ENCODE measurements at regions not wholly inside any gene's neighbourhood (a gene's known extent, or its start where the extent isn't known, plus 50 kb on each side); places are given as distances from the start of the nearest gene placed in this dataset.

- no peak overlapping the region for H3K27ac ChIP-seq
- TF ChIP-seq EP300 (IDR thresholded peaks at IDR 0.05) (no peak), POLR2AphosphoS5 (IDR thresholded peaks at IDR 0.05) (no peak), CTCF (IDR thresholded peaks at IDR 0.05) (no peak), POLR2A (IDR thresholded peaks at IDR 0.05) (no peak)
- whole genome bisulfite sequencing, 2 donors: 89 to 94% methylated on average over 2 of the region's 2 CpGs
Observed at GRCh38 chr9:107226421-107226820, 56.7 kb upstream of the RAD23B start.

GRCh38 chr9:107227774-107228173 is 55.3 kb upstream of the RAD23B start:
- Histone ChIP-seq H3K36me3 (no peaks in the 10 kb centered on the region), H3K4me1 (peaks cover 0 to 8% (median 0%) of the 10 kb centered on the region in 4 donors), H3K27me3 (no peaks in the 10 kb centered on the region), H3K27ac (no peak overlapping the region), H3K9me3 (no peaks in the 10 kb centered on the region), H3K4me3 (no peak overlapping the region)
- 10 to 67% methylated on average over 3 of the region's 3 CpGs for WGBS, 2 donors
- intact Hi-C loops (cut with DNase I): no loop called here
- TF ChIP-seq POLR2A (IDR thresholded peaks at IDR 0.05) (no peak), POLR2AphosphoS5 (IDR thresholded peaks at IDR 0.05) (no peak), CTCF (IDR thresholded peaks at IDR 0.05) (no peak), EP300 (IDR thresholded peaks at IDR 0.05) (no peak)
- no peak for DNase-seq

More at GRCh38 chr9:107226421-107226820, 56.7 kb upstream of the RAD23B start:
- intact Hi-C loops (cut with DNase I): no loop called here
- H3K4me3 ChIP-seq: no peak overlapping the region
- H3K36me3 ChIP-seq: no peaks in the 10 kb centered on the region
- H3K27me3 ChIP-seq: no peaks in the 10 kb centered on the region
- peaks cover 0 to 8% (median 0%) of the 10 kb centered on the region in 4 donors for H3K4me1 ChIP-seq
- DNase-seq: no peak
- H3K9me3 ChIP-seq: no peaks in the 10 kb centered on the region

GRCh38 chr9:107228496-107229039 is 54.5 kb upstream of the RAD23B start:
- Histone ChIP-seq H3K27me3 (no peaks in the 10 kb centered on the region), H3K4me1 (peaks cover 0 to 8% (median 0%) of the 10 kb centered on the region in 4 donors), H3K36me3 (no peaks in the 10 kb centered on the region), H3K27ac (no peak overlapping the region), H3K9me3 (no peaks in the 10 kb centered on the region), H3K4me3 (no peak overlapping the region)
- no peak for DNase-seq
- 31 to 55% methylated on average over 6 of the region's 6 CpGs for WGBS, 2 donors
- intact Hi-C loops (cut with DNase I): no loop called here
- no peak for TF ChIP-seq CTCF (IDR thresholded peaks at IDR 0.05)
- no peak for TF ChIP-seq POLR2A (IDR thresholded peaks at IDR 0.05)
- TF ChIP-seq EP300 (IDR thresholded peaks at IDR 0.05): no peak
- TF ChIP-seq POLR2AphosphoS5 (IDR thresholded peaks at IDR 0.05): no peak

- no peak overlapping the region for H3K4me3 ChIP-seq
- peaks cover 0 to 8% (median 0%) of the 10 kb centered on the region in 4 donors for H3K4me1 ChIP-seq
- no peaks in the 10 kb centered on the region for H3K9me3 ChIP-seq
- H3K27ac ChIP-seq: no peak overlapping the region
- 80 to 88% methylated on average over 4 of the region's 4 CpGs for WGBS, 2 donors
- no peak for DNase-seq
- no peaks in the 10 kb centered on the region for H3K36me3 ChIP-seq
- TF ChIP-seq EP300 (IDR thresholded peaks at IDR 0.05): no peak
- TF ChIP-seq POLR2AphosphoS5 (IDR thresholded peaks at IDR 0.05): no peak
- no peak for TF ChIP-seq POLR2A (IDR thresholded peaks at IDR 0.05)
- TF ChIP-seq CTCF (IDR thresholded peaks at IDR 0.05): no peak
- intact Hi-C loops (cut with DNase I): no loop called here
- H3K27me3 ChIP-seq: no peaks in the 10 kb centered on the region
Observed at GRCh38 chr9:107229241-107229741, 53.8 kb upstream of the RAD23B start.

Small RNAs in the stretch of these regions (small RNA-seq; reads per million reads assigned to genes)
- gene AL807761.1: 0 reads per million in 3 donors

Data from sigmoid colon (tissue), 6 donors.